EH (cell line): ENCODE measurements at regions not wholly inside any gene's neighbourhood (a gene's known extent, or its start where the extent isn't known, plus 50 kb on each side); places are given as distances from the start of the nearest gene placed in this dataset.
"Not testable (repeated sequence)": the region's sequence is repeated elsewhere in the genome, so short reads cannot be mapped to it uniquely, and the experiment has no call there.

Experiments used
- DNase-seq: peaks from one replicate; pipeline ENCODE4 v3.0.0-alpha.2; 2015; ENCODE audit warnings: low read depth

DNA sequence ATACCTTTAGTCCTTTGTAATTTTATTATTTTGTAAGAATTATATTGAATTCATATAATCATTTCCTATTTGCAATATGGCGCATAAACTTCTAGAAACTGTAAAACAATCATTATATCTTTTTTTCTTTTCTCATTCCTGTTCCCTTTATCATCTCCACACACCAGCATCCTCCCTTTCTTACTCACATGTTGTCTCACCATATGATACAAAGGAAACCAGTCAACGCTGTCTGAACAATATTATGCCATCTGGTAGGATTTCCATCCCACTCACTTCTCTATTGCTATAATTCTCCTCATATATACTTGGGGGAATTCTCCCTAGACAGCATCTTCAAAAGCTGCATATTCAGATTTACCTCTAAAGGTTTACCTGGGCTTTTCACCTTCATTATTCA lies 389.8 kb downstream of the NDFIP2 start:
- DNase-seq, result no peak

DNA sequence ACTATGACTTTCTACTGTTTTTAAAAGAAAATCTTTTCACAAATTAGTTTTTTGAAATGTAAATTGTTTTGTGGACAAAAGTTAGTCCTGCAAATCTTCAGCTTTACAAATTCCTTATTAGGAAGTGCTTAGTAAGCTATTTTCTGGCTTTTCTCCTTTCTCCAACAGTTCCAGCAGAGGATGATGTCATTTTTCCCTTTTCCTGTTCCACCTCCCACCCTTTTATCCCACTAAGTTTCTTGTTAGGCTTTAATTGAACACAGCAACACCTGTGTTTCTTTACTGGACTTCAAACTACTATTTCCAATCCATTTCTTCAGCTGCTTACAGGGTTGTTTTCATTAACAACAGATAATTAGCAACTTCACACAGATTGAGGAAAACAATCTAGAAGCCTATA lies 389.2 kb downstream of the NDFIP2 start:
- peak; percentile 18 for DNase-seq

DNA sequence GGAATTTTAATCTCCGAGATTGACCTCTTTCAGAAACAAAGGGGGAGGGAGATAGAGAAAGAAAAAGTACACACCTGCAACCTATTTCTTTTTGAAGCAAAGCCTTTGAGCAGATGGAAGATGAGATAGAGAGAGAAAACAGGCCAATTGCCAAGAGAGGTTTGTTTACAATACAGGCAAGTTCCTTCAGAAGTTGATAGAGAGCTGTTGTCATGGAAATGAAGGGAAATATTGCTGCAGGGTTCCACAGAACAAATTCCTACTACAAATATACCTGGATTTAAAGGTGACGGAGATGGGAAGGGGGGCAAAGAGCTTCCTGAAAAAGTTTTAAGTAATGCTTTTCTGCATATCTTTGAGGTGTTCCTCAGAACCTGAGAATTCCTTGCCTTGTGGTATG lies 388.4 kb downstream of the NDFIP2 start:
- DNase-seq, result no peak

DNA sequence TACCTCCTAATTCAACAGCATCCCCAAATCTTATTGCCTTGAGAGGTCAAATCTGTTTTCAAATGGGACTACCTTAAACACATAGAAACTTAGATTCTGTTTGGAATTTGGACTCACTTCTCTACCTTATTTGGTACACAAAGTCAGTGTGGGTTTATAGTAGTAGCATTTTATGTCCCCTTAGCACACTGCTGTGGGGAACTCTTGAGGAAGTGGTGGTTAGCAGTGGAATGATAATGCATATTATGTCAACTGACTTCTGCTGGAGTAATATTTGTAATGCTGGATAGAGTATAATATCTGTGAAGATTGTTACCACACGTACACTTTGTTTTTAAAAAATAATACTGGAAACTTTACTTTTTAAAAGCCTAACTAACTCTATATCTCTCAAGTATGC lies 386.3 kb downstream of the NDFIP2 start:
- DNase-seq, result peak; percentile 59

- no peak for DNase-seq
These were observed 385.5 kb downstream of the NDFIP2 start for GRCh38 chr13:79866436-79866835.

- no peak for DNase-seq
These were observed 381.6 kb downstream of the NDFIP2 start for GRCh38 chr13:79862515-79862914.

- DNase-seq, result no peak
These were observed 380.8 kb downstream of the NDFIP2 start for GRCh38 chr13:79861731-79862130.

- no peak for DNase-seq
These were observed 379.8 kb downstream of the NDFIP2 start for GRCh38 chr13:79860791-79861190.

DNA sequence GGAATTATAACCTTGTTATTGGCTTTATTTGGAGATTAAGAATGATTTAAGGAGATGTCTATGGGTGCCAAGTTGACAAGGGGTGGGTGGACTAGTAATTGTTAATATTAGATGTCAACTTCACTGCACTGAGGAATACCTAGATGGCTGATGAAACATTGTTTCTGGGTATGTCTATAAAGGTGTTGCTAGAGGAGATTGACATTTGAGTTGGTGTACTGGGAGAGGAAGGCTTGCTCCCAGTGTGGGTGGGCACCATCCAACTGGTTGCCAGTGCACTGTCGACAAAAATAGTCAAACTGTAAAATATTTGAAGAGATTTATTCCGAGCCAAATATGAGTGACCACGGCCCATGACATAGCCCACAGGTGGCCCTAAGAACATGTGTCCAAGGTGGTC lies 378.8 kb downstream of the NDFIP2 start:
- DNase-seq, result no peak

GRCh38 chr13:79853251-79853650 lies 372.3 kb downstream of the NDFIP2 start:
- DNase-seq, result no peak

DNA sequence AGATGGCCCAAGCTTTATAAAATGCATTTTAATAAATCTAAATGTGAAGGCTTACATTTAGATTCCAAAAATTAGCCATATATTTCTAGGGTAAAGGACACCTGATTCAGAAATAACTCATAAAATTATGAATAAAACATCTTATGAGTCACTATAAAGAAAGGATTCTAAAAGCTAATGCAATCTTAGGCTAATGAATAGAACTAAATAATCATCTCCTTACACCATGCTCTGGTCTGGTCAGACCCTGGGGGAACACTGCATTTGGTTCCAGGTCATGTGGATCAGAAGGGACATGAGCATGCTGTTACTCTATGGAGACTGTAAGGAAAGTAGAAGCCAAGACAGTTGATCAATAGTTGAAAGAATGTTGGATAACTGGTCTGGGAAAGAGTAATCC lies 370.4 kb downstream of the NDFIP2 start:
- DNase-seq, result no peak

DNA sequence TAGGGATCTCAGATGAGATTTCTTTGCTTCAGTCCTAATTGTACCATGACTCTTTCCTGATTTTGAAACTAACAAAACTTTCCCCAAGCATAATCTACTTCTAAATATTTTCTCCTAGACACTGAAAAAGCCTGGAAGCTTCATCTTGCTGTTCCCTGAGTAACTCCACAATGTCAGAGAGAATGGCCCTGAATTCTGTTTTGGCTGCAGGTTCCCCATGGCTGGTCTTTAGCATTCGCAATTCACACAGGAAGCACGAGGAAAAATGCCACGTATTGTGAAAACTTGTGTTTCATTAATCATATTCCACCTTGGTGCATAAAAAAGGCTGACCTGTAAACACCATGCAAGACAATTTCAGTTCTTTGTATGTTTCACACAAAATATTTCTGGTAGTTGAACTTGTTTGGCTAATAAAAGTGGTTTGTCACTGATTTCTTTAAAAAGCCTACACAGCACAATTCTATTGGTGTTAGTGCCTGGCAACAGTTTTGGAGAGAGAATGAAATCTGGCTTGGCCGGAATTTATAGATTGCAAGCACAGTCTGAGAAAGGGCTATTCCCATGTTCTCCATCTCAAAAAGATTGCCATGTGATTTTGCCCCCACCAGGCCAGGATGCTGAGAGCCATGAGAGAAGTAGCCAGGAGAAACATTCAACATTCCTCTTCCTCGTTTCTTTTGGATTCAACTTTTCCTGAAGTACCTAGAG lies 367.1 kb downstream of the NDFIP2 start:
- DNase-seq, result no peak

- DNase-seq, result no peak
These were observed 365.4 kb downstream of the NDFIP2 start for GRCh38 chr13:79846386-79846785.

DNA sequence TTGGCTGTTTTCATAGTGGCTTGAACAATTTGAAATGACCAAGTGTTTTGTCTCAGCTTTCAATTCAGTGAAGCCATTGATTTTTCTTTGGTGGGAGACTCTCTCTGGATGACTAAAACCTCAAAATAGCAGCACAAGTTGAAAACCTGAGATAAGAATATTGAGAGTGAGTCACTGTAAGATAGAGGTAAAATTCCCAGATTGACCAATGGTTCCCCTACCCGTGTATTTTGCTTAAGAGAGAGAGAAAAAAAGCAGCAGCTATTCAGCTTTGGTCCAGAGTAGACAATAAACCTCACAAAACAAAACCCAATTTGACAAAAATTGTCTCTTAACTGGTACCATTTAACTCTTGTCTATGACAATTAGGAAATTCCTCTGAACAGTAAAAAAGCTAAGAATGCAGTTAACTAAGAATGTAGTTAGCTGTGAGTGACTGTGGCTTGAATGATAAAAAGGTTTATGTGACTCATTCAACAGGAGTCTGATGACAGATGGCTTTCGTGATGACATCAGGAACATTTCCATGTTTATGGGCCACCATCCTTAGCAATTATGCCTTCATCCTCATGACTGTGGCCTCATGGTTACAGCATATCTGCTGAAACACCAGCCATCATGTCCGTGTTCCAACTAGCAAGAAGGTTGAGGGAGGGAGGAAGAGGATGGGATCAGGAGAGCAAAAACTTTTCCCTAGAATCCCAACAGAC lies 356.9 kb downstream of the NDFIP2 start:
- DNase-seq, result peak; percentile 88

GRCh38 chr13:79836121-79836520 lies 355.2 kb downstream of the NDFIP2 start:
- DNase-seq, result not testable (repeated sequence)

- no peak for DNase-seq
These were observed 353.9 kb downstream of the NDFIP2 start for GRCh38 chr13:79834876-79835275.

DNA sequence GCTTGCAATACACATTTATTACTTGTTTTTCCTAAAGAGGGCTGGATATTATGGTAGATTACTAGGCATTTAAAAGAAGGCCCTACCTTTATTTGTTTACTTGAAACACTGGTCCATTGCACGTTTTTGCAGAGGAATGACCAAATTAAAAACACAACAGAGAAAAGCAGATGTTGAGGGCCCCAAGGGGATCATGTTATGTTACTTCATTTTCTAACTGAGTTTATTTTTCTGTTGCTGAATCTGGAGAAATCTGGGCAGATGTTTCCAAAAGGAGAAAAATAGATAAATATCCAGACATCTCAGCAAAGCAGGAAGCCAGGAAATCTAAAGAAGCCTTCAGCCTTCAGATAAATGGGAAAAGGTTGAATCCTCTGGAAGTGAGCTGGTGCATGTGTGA lies 353.0 kb downstream of the NDFIP2 start:
- DNase-seq, result no peak

DNA sequence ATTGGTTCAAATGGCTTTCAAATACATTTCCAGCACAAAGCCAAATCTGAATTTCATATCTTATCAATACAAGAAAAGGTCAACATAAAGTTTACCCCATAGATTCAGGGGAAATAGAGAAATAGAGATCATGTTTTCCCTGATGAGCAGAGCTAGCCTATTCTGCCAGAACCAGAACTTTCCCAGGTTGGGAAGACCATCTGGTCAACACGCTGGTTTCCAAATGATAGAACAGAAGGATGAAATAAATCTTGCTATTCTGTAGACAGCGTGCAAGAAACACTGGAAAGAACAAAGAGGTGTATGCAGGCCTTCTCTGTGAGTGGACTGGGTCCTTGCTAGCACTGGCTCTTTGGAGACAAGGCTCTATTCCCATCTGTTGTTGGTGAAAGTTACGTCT lies 350.6 kb downstream of the NDFIP2 start:
- no peak for DNase-seq

DNA sequence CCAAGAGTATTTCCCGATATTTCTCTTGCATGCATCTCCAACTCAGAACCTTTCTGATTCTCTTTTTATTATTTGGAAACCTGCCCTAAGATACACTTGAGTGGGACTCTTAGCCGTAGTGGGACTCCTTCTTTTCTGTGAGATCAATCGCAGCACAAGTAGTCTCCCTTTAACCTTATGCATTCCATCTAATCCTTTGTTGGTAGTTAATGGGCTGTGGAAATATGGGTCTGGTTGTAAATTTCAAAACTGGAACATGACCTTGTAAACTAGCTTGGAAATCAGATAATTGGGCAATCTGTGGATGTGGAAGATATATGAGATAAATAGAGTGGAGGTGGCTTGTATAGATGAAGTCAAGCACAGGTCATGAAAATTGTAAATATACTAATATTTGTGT lies 350.0 kb downstream of the NDFIP2 start:
- DNase-seq, result no peak

DNA sequence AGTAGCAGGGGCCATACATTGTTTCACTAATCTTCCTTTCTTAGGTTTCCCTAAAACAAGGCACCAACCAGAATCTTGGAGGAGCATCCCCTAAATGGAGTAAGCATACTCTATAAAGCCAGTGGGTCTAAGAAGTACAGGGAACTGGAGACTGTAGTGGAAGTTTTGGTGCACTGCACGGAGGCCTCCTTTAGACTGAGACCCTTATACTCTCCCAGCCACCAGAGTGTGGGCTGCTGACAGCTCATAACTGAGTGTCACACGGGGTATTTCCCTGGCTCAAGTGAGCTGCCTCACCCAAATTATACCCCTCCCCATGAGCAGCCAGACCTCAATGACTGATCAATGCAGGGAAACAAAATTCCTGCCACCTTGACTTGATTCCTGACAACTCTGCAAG lies 349.5 kb downstream of the NDFIP2 start:
- DNase-seq, result no peak

- DNase-seq, result no peak
These were observed 348.9 kb downstream of the NDFIP2 start for GRCh38 chr13:79829880-79830279.

DNA sequence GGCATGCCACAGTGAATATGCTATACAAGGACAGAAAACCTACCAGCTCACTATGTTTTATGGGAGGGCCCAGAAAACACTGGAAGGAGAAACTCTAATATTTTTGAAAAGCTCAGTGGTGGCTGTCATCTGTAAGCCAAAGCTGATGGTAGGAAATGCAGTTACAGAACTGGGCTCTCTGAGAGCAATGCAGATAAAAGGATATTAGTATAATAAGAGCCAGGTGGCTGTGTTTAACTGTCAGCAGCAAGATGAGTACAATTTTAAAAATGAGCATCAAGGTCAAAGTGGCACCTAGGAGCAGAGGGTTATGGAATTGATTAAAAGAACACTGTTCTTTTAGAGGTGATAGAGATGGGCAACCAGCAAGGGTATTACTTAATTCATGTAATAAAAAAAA lies 345.0 kb downstream of the NDFIP2 start:
- no peak for DNase-seq

DNA sequence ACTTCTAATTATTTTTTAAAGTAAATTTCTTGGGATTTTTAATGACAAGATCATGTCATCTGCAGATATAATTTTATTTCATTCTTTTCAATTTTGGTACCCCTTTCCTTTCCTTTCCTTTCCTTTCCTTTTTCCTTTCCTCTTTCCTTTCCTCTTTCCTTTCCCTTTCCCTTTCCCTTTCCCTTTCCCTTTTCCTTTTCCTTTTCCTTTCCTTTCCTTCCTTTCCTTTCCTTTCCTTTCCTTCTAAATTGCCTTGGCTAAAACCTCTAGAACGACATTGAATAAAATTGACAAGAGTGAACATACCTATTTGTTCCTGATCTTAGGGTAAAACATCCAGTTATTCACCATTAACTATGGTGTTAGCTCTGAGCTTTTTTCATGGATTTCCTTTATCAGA lies 334.1 kb downstream of the NDFIP2 start:
- DNase-seq, result no peak
